Suprapubic skin (tissue), 4 donors: ENCODE measurements at regions not wholly inside any gene's neighbourhood (a gene's known extent, or its start where the extent isn't known, plus 50 kb on each side); places are given as distances from the start of the nearest gene placed in this dataset.

Experiments
- POLR2A ChIP-seq, 2 donors: fragments of 450-650 bp; IDR thresholded peaks; one replicate each; pipeline ENCODE4 v1.6.1; 2017; ENCODE audit warnings: antibody characterized with exemption in 2 of 2, mild to moderate bottlenecking in 2 of 2, moderate library complexity in 2 of 2
- POLR2AphosphoS5 ChIP-seq, 3 donors: sonication (generic); formaldehyde crosslinking; IDR thresholded peaks; one replicate each; pipeline ENCODE4 v1.6.1; 2017; ENCODE audit warnings: antibody characterized with exemption in 3 of 3
- TF ChIP-seq, protein P1 (sequence below), 2 donors: fragments of 200-600 bp in 1 of 2; fragments of 450-650 bp in 1 of 2; sonication (generic) in 1 of 2; IDR thresholded peaks; one replicate each; pipeline ENCODE4 v1.5.1; 2016 to 2019; ENCODE audit warnings: antibody characterized with exemption in 2 of 2, mild to moderate bottlenecking in 1 of 2, moderate library complexity in 1 of 2

DNA sequence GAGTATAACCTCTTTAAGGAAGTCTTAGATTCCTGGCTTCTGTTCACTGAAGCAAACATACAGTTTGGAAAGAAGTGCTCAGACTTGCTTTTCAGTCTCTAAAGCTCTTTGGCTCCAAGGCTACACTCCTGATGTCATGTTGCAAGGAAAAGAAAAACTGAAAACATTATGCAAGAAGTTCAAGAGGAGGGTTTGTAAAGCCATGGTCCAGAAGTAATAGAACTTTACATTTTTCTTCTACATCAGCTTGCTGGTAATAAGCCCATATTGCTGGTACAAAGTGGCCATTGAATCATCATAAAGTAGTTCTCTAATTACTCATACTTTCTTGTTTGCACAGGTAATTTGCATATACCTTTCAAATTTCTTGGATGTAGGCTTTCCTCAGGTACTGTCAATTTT is 83.6 kb downstream of the BBS10 start:
- no peak for TF ChIP-seq POLR2A (IDR thresholded peaks at IDR 0.05)
- TF ChIP-seq, protein P1, sequence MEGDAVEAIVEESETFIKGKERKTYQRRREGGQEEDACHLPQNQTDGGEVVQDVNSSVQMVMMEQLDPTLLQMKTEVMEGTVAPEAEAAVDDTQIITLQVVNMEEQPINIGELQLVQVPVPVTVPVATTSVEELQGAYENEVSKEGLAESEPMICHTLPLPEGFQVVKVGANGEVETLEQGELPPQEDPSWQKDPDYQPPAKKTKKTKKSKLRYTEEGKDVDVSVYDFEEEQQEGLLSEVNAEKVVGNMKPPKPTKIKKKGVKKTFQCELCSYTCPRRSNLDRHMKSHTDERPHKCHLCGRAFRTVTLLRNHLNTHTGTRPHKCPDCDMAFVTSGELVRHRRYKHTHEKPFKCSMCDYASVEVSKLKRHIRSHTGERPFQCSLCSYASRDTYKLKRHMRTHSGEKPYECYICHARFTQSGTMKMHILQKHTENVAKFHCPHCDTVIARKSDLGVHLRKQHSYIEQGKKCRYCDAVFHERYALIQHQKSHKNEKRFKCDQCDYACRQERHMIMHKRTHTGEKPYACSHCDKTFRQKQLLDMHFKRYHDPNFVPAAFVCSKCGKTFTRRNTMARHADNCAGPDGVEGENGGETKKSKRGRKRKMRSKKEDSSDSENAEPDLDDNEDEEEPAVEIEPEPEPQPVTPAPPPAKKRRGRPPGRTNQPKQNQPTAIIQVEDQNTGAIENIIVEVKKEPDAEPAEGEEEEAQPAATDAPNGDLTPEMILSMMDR (IDR thresholded peaks at IDR 0.05) = no peak
- no peak for TF ChIP-seq POLR2AphosphoS5 (IDR thresholded peaks at IDR 0.05)
